ENCODE measurements at regions not wholly inside any gene's neighbourhood (a gene's known extent, or its start where the extent isn't known, plus 50 kb on each side); places are given as distances from the start of the nearest gene placed in this dataset.

GRCh38 chr20:52312132-52312729 lies 120.7 kb upstream of the ZFP64 start:
- Histone ChIP-seq H3K9me3 (ENCODE audit: control insufficient read depth in 1 of 2, insufficient read depth in 1 of 2, low read length in 2 of 2) (no peaks in the 10 kb centered on the region), H3K27me3 (ENCODE audit: control insufficient read depth in 1 of 2, insufficient read depth in 2 of 2, low read length in 2 of 2) (no peaks in the 10 kb centered on the region), H3K4me1 (ENCODE audit: insufficient read depth, low read length) (peaks cover 4% of the 10 kb centered on the region), H3K27ac (ENCODE audit: low read depth in 1 of 2, low read length in 2 of 2) (no peak overlapping the region), H3K36me3 (ENCODE audit: insufficient read depth, low read length) (no peaks in the 10 kb centered on the region), H3K4me3 (ENCODE audit: low read length) (no peak overlapping the region)
- DNase-seq (peak in 13 of 14 experiments; percentile 20 to 83 (median 47)), ATAC-seq (ENCODE audit: poor library complexity) (peak; percentile 73)
- no peaks in the 10 kb centered on the region for H3K36me3 Mint-ChIP-seq (ENCODE audit: low read depth)
- ChIA-PET POLR2A (interaction anchor here (0.7 to 2.8 kb wide), 9 partner anchors 93 to 904 kb away, joined by 3 to 17 read pairs (median 3); no protein-coding TSS in a partner anchor), CTCF (interaction anchor here (0.6 to 2.2 kb wide), 14 partner anchors 14 to 1235 kb away, joined by 3 to 9 read pairs (median 4); no protein-coding TSS in a partner anchor)
- no peak overlapping the region for H3K4me3 Mint-ChIP-seq
- H3K27ac Mint-ChIP-seq: no peak overlapping the region
- H3K9me3 Mint-ChIP-seq: peaks cover 2% of the 10 kb centered on the region
- H3K4me1 Mint-ChIP-seq (ENCODE audit: low read depth): peaks cover 38% of the 10 kb centered on the region
- peak; percentile 88 for TF ChIP-seq CTCF (IDR thresholded peaks at IDR 0.05)
- intact Hi-C loops (cut with DNase I, micrococcal nuclease): loop anchor here (1.0 to 10.0 kb wide), 6 partner anchors 65 to 1885 kb away; no protein-coding TSS in a partner anchor
- H3K27me3 Mint-ChIP-seq: no peaks in the 10 kb centered on the region

GRCh38 chr20:52311209-52311794 lies 119.7 kb upstream of the ZFP64 start:
- no peak overlapping the region for H3K4me3 ChIP-seq (ENCODE audit: low read length)
- POLR2A ChIA-PET: interaction anchor here (1.3 to 2.8 kb wide), 3 partner anchors 99 to 905 kb away, joined by 3 to 17 read pairs (median 8); no protein-coding TSS in a partner anchor

GRCh38 chr20:52309181-52309580 lies 117.6 kb upstream of the ZFP64 start:
- no peak overlapping the region for H3K4me3 Mint-ChIP-seq
- intact Hi-C loops (cut with DNase I, micrococcal nuclease): loop anchor here in 1 of 2 experiments (10.0 kb wide), 1 partner anchor 656 kb away; no protein-coding TSS in a partner anchor
- H3K27me3 Mint-ChIP-seq: no peaks in the 10 kb centered on the region
- no peaks in the 10 kb centered on the region for H3K36me3 Mint-ChIP-seq (ENCODE audit: low read depth)
- peaks cover 59% of the 10 kb centered on the region for H3K4me1 Mint-ChIP-seq (ENCODE audit: low read depth)
- POLR2A ChIA-PET: no interaction called here
- no peaks in the 10 kb centered on the region for H3K9me3 ChIP-seq (ENCODE audit: control insufficient read depth in 1 of 2, insufficient read depth in 1 of 2, low read length in 2 of 2)
- H3K4me1 ChIP-seq (ENCODE audit: insufficient read depth, low read length): peaks cover 20% of the 10 kb centered on the region
- DNase-seq (no peak), ATAC-seq (ENCODE audit: poor library complexity) (no peak)
- CTCF ChIA-PET: no interaction called here
- H3K9me3 Mint-ChIP-seq: no peaks in the 10 kb centered on the region
- no peak overlapping the region for H3K4me3 ChIP-seq (ENCODE audit: low read length)
- no peak overlapping the region for H3K27ac ChIP-seq (ENCODE audit: low read depth in 1 of 2, low read length in 2 of 2)
- H3K27ac Mint-ChIP-seq: no peak overlapping the region
- H3K27me3 ChIP-seq (ENCODE audit: control insufficient read depth in 1 of 2, insufficient read depth in 2 of 2, low read length in 2 of 2): no peaks in the 10 kb centered on the region
- no peaks in the 10 kb centered on the region for H3K36me3 ChIP-seq (ENCODE audit: insufficient read depth, low read length)
- TF ChIP-seq CTCF (IDR thresholded peaks at IDR 0.05): no peak

More at GRCh38 chr20:52311209-52311794, 119.7 kb upstream of the ZFP64 start:
- intact Hi-C loops (cut with DNase I, micrococcal nuclease): loop anchor here (2.0 to 10.0 kb wide), 6 partner anchors 66 to 1886 kb away; no protein-coding TSS in a partner anchor
- peaks cover 10% of the 10 kb centered on the region for H3K4me1 ChIP-seq (ENCODE audit: insufficient read depth, low read length)
- no peaks in the 10 kb centered on the region for H3K36me3 ChIP-seq (ENCODE audit: insufficient read depth, low read length)
- no peak for TF ChIP-seq CTCF (IDR thresholded peaks at IDR 0.05)
- DNase-seq: no peak
- no peaks in the 10 kb centered on the region for H3K9me3 ChIP-seq (ENCODE audit: control insufficient read depth in 1 of 2, insufficient read depth in 1 of 2, low read length in 2 of 2)
- Mint-ChIP-seq H3K4me3 (no peak overlapping the region), H3K36me3 (ENCODE audit: low read depth) (no peaks in the 10 kb centered on the region), H3K4me1 (ENCODE audit: low read depth) (peaks cover 46% of the 10 kb centered on the region), H3K9me3 (peaks cover 2% of the 10 kb centered on the region), H3K27me3 (no peaks in the 10 kb centered on the region), H3K27ac (no peak overlapping the region)
- ATAC-seq (ENCODE audit: poor library complexity): no peak
- no peaks in the 10 kb centered on the region for H3K27me3 ChIP-seq (ENCODE audit: control insufficient read depth in 1 of 2, insufficient read depth in 2 of 2, low read length in 2 of 2)
- CTCF ChIA-PET: interaction anchor here (1.2 to 2.2 kb wide), 6 partner anchors 13 to 1236 kb away, joined by 3 to 8 read pairs (median 4); no protein-coding TSS in a partner anchor
- H3K27ac ChIP-seq (ENCODE audit: low read depth in 1 of 2, low read length in 2 of 2): no peak overlapping the region
